ENCODE measurements at regions not wholly inside any gene's neighbourhood (a gene's known extent, or its start where the extent isn't known, plus 50 kb on each side); places are given as distances from the start of the nearest gene placed in this dataset.

GRCh38 chrX:98432413-98432812 lies 1548.7 kb downstream of the RPA4 start:
- TF ChIP-seq ARNT (IDR thresholded peaks at IDR 0.05) (no peak), SP1 (IDR thresholded peaks at IDR 0.05) (no peak), SUZ12 (IDR thresholded peaks at IDR 0.05) (no peak), BHLHE40 (IDR thresholded peaks at IDR 0.05; ENCODE audit: borderline replicate concordance) (no peak), HDGF (IDR thresholded peaks at IDR 0.05; ENCODE audit: borderline replicate concordance) (no peak), FOXM1 (IDR thresholded peaks at IDR 0.05; ENCODE audit: borderline replicate concordance) (no peak), LEF1 (IDR thresholded peaks at IDR 0.05; ENCODE audit: borderline replicate concordance) (no peak), L3MBTL2 (conservative IDR thresholded peaks at IDR 0.05) (no peak), PKNOX1 (IDR thresholded peaks at IDR 0.05) (no peak), FOXA1 (IDR thresholded peaks at IDR 0.05) (no peak), ZNF384 (IDR thresholded peaks at IDR 0.05) (no peak), FOXK2 (IDR thresholded peaks at IDR 0.05) (no peak), TARDBP (IDR thresholded peaks at IDR 0.05) (no peak)
